Hepatocyte (in vitro differentiated cells): ENCODE measurements at regions not wholly inside any gene's neighbourhood (a gene's known extent, or its start where the extent isn't known, plus 50 kb on each side); places are given as distances from the start of the nearest gene placed in this dataset.

ENCODE experiments used
- EZH2 ChIP-seq: fragments of 200-600 bp; sonication (generic); IDR thresholded peaks from 2 replicates; pipeline ENCODE4 v1.6.1; 2016; ENCODE audit warnings: antibody characterized with exemption, mild to moderate bottlenecking, borderline replicate concordance
- EZH2phosphoT487 ChIP-seq: fragments of 200-600 bp; sonication (generic); IDR thresholded peaks from one replicate; pipeline ENCODE4 v1.6.1; 2018; ENCODE audit warnings: antibody characterized with exemption, mild to moderate bottlenecking, low read depth, moderate library complexity; ENCODE audit not compliant: unreplicated experiment, severe bottlenecking
- TF ChIP-seq, protein P1 (sequence below): fragments of 200-600 bp; sonication (generic); IDR thresholded peaks from 2 replicates; pipeline ENCODE4 v1.5.1; 2016; ENCODE audit warnings: antibody characterized with exemption, mild to moderate bottlenecking; ENCODE audit not compliant: poor library complexity

GRCh38 chr17:77294761-77295160, 154.0 kb downstream of the SEC14L1 start:
- TF ChIP-seq, protein P1, sequence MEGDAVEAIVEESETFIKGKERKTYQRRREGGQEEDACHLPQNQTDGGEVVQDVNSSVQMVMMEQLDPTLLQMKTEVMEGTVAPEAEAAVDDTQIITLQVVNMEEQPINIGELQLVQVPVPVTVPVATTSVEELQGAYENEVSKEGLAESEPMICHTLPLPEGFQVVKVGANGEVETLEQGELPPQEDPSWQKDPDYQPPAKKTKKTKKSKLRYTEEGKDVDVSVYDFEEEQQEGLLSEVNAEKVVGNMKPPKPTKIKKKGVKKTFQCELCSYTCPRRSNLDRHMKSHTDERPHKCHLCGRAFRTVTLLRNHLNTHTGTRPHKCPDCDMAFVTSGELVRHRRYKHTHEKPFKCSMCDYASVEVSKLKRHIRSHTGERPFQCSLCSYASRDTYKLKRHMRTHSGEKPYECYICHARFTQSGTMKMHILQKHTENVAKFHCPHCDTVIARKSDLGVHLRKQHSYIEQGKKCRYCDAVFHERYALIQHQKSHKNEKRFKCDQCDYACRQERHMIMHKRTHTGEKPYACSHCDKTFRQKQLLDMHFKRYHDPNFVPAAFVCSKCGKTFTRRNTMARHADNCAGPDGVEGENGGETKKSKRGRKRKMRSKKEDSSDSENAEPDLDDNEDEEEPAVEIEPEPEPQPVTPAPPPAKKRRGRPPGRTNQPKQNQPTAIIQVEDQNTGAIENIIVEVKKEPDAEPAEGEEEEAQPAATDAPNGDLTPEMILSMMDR, result no peak
- TF ChIP-seq EZH2, result no peak
- TF ChIP-seq EZH2phosphoT487, result no peak
